ENCODE measurements at regions not wholly inside any gene's neighbourhood (a gene's known extent, or its start where the extent isn't known, plus 50 kb on each side); places are given as distances from the start of the nearest gene placed in this dataset.

DNA sequence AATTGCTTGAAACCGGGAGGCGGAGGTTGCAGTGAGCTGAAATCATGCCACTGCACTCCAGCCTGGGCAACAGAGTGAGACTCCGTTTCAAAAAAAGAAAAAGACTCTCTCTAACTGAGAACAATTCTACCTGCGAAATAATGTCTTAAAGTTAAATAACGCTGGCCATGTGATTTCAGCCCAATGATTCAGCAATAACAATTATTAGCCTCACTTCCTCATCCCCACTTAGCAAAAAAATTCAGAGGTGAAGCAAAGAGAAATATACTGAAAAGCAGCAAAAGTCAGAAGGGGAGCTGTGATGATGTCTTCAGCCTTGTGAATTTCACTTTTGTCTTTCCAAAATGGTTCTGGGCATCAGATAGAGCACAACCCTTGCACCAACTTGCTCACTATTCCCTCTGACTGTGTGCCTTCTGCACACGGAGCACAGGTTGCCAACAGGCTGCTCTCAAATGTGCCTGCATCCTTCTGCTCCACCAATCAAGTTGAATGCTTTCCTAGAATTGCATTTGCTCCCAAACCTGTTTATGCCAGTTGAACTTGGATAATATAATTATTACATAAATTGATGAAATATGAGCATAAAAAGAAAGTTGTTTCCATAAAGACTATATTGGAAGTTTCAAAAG lies 79.8 kb upstream of the IPO9 start:
- Histone ChIP-seq H3K27me3 (ENCODE audit: control insufficient read depth, insufficient read depth, low read length) (no peaks in the 10 kb centered on the region), H3K36me3 (ENCODE audit: control insufficient read depth, insufficient read depth, low read length) (no peaks in the 10 kb centered on the region), H3K4me3 (ENCODE audit: low read depth, low read length) (no peak overlapping the region)
- DNase-seq (ENCODE audit: low read depth) (no peak), FAIRE-seq (no peak)
- TF ChIP-seq, protein P1, sequence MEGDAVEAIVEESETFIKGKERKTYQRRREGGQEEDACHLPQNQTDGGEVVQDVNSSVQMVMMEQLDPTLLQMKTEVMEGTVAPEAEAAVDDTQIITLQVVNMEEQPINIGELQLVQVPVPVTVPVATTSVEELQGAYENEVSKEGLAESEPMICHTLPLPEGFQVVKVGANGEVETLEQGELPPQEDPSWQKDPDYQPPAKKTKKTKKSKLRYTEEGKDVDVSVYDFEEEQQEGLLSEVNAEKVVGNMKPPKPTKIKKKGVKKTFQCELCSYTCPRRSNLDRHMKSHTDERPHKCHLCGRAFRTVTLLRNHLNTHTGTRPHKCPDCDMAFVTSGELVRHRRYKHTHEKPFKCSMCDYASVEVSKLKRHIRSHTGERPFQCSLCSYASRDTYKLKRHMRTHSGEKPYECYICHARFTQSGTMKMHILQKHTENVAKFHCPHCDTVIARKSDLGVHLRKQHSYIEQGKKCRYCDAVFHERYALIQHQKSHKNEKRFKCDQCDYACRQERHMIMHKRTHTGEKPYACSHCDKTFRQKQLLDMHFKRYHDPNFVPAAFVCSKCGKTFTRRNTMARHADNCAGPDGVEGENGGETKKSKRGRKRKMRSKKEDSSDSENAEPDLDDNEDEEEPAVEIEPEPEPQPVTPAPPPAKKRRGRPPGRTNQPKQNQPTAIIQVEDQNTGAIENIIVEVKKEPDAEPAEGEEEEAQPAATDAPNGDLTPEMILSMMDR (IDR thresholded peaks at IDR 0.05; ENCODE audit: insufficient read depth, low read length, severe bottlenecking): no peak

DNA sequence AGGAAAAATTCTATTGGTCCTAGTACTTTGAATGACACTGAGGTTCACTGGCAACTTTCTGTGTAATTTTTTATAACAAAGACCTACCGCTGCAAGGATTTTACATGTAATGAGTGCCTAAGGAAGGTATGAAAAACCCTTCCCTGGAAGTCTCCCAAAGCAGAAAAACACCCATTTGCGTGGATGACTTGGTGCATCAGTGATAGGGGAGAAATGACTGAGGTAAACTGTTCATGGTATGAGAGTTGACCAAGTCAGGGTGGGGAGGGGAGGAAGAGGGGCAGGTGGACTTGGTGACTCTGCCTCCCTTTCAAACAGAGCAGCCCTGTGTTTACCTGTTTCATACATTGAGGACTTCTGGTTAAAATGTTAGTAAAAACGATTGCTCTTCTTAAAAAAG lies 78.8 kb upstream of the IPO9 start:
- Histone ChIP-seq H3K27me3 (ENCODE audit: control insufficient read depth, insufficient read depth, low read length) (no peaks in the 10 kb centered on the region), H3K4me3 (ENCODE audit: low read depth, low read length) (no peak overlapping the region), H3K36me3 (ENCODE audit: control insufficient read depth, insufficient read depth, low read length) (no peaks in the 10 kb centered on the region)
- FAIRE-seq (no peak), DNase-seq (ENCODE audit: low read depth) (no peak)
- TF ChIP-seq, protein P1 (IDR thresholded peaks at IDR 0.05; ENCODE audit: insufficient read depth, low read length, severe bottlenecking): no peak

DNA sequence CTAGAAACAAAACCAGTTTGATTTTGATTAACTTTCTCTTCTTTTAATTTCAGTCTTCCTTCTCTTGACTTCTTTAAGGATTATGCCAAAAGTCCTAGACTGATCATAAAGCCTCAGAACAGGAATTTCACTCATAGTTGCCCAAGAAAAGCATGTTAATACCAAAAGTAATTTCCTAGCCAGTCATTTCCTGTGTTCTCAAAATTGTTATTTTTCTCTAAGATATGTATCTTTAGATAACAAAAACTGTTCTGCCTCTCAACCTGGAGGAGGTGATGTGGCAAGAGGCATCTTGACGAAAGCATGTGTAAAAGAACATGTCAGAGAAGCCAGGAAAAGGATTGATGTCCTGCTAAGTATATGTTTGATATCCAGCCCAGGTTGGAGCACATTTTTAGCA lies 78.0 kb upstream of the IPO9 start:
- FAIRE-seq (no peak), DNase-seq (ENCODE audit: low read depth) (peak; percentile 51)
- TF ChIP-seq, protein P1 (IDR thresholded peaks at IDR 0.05; ENCODE audit: insufficient read depth, low read length, severe bottlenecking): no peak
- Histone ChIP-seq H3K27me3 (ENCODE audit: control insufficient read depth, insufficient read depth, low read length) (no peaks in the 10 kb centered on the region), H3K4me3 (ENCODE audit: low read depth, low read length) (no peak overlapping the region), H3K36me3 (ENCODE audit: control insufficient read depth, insufficient read depth, low read length) (no peaks in the 10 kb centered on the region)

DNA sequence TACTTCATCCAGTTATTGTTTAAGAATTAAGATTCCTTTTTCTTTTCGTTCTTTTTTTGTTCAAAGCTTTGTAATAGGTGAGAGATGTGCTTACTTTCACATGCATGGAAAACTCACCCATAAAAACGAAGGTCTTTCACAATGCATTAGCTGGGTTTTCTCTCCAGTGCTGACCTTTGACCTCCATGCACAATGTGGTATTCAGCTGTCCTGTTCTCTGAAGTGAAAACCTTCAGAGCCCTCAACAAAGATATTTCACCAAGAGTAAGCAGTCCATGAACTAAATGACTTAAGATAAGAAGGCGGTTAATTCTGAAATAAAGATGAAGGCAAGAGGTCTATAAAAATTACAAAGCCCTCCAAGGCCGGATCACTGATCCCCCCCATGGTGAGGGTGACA lies 77.1 kb upstream of the IPO9 start:
- H3K27me3 ChIP-seq (ENCODE audit: control insufficient read depth, insufficient read depth, low read length): no peaks in the 10 kb centered on the region
- TF ChIP-seq, protein P1 (IDR thresholded peaks at IDR 0.05; ENCODE audit: insufficient read depth, low read length, severe bottlenecking): no peak
- H3K4me3 ChIP-seq (ENCODE audit: low read depth, low read length): no peak overlapping the region
- FAIRE-seq (no peak), DNase-seq (ENCODE audit: low read depth) (no peak)
- H3K36me3 ChIP-seq (ENCODE audit: control insufficient read depth, insufficient read depth, low read length): no peaks in the 10 kb centered on the region

DNA sequence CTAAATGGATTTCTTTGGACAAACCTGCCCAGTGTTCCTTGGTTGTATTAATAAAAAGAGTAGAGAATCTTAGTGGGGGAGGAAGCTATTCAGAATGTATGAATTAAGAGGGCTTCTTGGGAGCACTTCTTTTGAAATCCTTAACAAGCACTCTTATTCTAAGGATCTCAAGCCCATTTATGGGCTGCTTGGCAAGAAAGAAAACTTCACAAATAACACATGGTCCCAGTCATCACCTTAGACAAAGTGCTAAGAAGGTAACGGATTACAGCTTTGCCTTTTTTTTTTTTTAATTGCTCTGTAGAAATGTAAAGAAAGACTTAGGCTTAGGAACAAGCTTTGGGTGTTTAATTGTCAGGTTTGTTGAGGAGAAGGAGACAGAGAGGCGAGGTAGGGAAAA lies 76.6 kb upstream of the IPO9 start:
- DNase-seq (ENCODE audit: low read depth): no peak
- no peak for FAIRE-seq
- TF ChIP-seq, protein P1 (IDR thresholded peaks at IDR 0.05; ENCODE audit: insufficient read depth, low read length, severe bottlenecking): no peak
- H3K4me3 ChIP-seq (ENCODE audit: low read depth, low read length): no peak overlapping the region
- H3K27me3 ChIP-seq (ENCODE audit: control insufficient read depth, insufficient read depth, low read length): no peaks in the 10 kb centered on the region
- no peaks in the 10 kb centered on the region for H3K36me3 ChIP-seq (ENCODE audit: control insufficient read depth, insufficient read depth, low read length)

DNA sequence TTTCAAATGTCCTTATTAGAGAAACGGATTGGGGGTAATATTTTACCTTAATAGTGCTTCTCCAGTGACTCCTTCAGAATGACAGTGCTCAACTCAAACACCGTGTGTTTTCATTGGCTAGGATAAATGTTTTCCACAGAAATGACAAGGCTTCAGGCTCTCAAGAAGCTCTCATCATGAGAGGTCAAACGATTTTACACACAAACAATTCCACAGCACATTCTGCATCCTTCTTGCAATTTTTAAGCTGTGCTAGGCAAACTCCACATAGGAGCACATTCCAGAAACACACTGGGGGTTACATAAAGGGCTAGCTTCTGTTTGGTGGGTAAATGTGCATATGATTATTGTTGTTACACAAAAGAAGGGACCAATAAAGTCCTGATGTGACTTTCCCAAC lies 75.5 kb upstream of the IPO9 start:
- DNase-seq (ENCODE audit: low read depth) (no peak), FAIRE-seq (no peak)
- no peak overlapping the region for H3K4me3 ChIP-seq (ENCODE audit: low read depth, low read length)
- TF ChIP-seq, protein P1 (IDR thresholded peaks at IDR 0.05; ENCODE audit: insufficient read depth, low read length, severe bottlenecking): no peak
- H3K36me3 ChIP-seq (ENCODE audit: control insufficient read depth, insufficient read depth, low read length): no peaks in the 10 kb centered on the region
- no peaks in the 10 kb centered on the region for H3K27me3 ChIP-seq (ENCODE audit: control insufficient read depth, insufficient read depth, low read length)
